Kidney capillary endothelial cell (primary cell): ENCODE measurements at regions not wholly inside any gene's neighbourhood (a gene's known extent, or its start where the extent isn't known, plus 50 kb on each side); places are given as distances from the start of the nearest gene placed in this dataset.

Experiments
- DNase-seq: peaks from one replicate; pipeline ENCODE4 v3.0.0-alpha.2; 2018; ENCODE audit warnings: low spot score

DNA sequence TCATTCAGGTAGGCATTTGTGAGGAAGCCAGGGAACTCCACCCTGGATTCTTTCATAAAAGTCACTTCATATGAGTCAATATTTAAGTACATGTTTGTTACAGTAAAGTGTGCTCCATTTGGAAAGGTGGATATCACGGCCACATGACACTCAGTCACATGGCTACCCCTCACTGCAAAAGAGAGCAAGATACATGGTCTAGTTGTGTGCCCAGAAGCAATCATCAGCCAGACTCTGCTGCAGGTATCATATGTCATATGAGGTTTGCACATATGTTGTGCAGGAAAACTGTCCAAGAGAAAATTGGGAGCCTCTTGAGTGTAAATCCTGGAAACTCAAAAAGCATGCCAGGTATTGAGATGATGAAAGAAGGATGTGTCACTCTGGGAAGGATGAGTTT lies 55.0 kb upstream of the NMNAT3 start:
- DNase-seq, result no peak

DNA sequence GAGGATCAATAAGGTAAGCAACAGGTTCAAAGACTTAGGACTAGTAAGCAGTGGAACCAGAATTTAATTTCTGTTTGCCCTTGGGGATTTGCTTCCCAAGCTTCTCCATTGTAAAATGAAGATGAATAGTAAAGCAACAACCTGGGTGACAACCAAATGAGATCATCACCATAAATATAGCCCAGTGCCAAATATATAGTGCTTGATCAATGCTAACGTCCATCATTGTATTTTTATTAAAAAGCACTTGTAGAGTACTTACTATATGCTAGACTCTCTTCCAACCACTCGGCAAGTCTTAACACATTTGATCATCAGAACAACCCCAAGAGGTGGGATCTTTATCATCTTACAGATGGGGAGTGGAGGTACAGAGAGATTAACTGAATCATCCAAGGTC lies 51.5 kb upstream of the NMNAT3 start:
- no peak for DNase-seq

DNA sequence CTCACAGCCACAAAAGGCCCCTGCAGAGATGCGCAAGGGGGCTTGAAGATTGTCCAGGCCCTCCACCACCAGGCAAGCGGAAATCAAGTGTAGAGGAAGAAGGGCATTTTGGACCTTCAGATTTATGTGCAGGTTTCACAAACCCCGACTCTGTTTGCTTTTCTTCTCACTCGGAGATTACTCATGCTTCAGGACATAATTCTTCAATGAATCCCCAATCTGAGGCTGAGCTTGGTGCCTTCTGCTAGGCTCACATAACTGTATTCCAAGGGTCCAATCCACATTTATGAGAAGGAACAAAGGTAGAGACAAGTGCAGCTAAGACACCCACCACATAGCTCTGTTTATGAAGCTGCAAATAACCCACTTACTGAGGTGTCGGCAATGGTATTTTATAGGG lies 50.6 kb upstream of the NMNAT3 start:
- no peak for DNase-seq
